GM19025 (cell line): ENCODE measurements at regions not wholly inside any gene's neighbourhood (a gene's known extent, or its start where the extent isn't known, plus 50 kb on each side); places are given as distances from the start of the nearest gene placed in this dataset.

Source experiments
- ATAC-seq: cut with Tn5 transposase; IDR thresholded peaks from one replicate; pipeline ENCODE4 v1.9.1; 2021; ENCODE audit warnings: mild to moderate bottlenecking, low read depth, moderate library complexity; ENCODE audit not compliant: unreplicated experiment

DNA sequence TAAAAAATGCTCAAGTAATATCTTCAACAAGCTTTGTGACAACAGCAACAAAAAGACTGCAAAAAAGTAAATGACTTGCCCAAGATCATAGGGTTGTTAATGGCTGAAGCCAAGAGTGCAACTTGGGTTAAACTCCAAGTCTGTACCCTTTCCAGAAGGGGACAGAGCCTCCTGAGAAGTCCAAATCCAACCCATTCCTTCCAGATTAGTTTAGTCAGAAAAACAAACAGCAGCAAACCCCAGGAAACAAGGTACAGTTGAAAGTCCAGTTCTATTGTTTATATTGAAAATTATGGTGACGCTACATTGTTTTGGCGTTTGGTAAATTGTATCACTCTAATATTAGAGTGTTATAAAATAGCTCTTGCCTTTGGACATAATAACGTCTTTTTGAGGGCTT is 239.9 kb downstream of the SPTSSA start:
- ATAC-seq = no peak

DNA sequence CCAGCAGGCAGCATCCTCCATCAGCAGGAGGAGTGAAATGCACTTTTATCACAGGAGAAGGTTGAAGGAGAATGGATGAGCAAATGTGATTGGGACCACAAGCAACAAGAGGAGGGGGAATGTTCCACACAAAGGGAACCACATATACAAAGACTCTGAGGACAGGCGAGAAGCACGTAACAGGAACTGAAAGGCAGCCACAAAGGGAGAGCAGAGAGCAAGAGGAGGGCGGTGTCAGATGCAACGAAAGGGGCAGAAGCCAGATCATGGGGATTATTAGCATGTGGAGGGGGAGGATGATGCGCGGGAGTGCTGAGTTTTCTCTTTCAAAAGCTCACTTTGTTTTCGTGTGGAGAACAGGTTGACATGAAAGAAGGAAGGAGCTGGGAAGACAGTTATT is 241.1 kb downstream of the SPTSSA start:
- ATAC-seq = peak; percentile 90

DNA sequence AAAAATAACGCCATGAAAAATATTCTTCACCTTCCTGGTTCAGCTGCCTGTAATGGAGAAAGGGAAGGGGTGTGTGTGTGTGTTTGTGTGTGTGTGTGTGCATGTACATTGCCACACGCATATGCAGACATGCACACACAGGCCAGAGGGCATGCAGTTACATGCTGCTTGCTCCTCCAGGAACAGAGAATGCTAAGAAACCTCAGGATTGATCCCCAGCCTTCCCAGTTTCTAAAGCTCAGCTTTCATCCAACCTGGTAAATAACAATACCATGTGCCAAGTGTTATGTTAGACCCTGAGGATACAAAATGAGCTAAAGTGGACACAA is 241.7 kb downstream of the SPTSSA start:
- ATAC-seq = no peak

GRCh38 chr14:34219661-34220377 is 242.2 kb downstream of the SPTSSA start:
- ATAC-seq = no peak

- ATAC-seq = no peak
These were observed 243.2 kb downstream of the SPTSSA start for GRCh38 chr14:34218881-34219280.

- no peak for ATAC-seq
These were observed 247.1 kb downstream of the SPTSSA start for GRCh38 chr14:34214961-34215360.

DNA sequence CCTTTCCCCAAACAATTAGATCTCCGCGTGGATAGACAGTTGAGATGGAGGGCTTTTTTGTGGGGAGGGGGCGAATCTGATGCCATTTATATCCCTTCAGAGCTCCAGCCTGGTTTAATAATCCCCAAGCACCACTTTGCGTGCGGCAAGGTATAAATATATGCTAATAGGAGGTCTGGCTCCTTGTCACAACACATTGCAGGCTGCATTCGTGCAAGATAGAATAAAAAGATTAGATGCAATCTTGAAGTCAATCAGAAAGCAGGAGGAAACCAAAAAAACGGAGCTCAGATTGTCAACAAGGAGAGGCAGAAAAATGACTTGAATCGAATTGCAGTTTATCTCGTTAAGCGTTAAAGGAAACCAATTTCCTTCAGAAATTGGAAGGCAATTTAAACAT is 248.7 kb downstream of the SPTSSA start:
- ATAC-seq = no peak

- no peak for ATAC-seq
These were observed 249.7 kb downstream of the SPTSSA start for GRCh38 chr14:34212172-34212929.

DNA sequence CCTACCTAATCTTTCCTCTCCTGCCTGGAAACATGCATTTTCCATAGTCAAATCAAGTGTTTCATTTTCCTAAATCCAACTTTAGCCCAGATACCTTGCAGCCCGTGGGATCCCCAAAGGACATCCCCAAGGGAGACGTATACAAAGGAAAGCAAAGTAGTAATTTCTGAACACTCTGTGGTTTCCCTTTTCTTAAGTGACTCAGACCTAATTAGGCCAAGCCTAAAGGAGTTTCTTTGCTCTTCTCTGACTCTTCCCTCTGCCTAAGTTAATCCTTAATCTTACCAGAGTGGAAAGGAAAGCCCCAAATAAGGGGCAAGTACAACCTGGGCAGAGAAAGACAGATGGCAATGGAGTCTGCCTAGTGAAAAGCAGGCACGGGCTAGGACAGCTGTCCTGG is 250.3 kb downstream of the SPTSSA start:
- peak; percentile 88 for ATAC-seq

GRCh38 chr14:34208532-34208931 is 253.5 kb downstream of the SPTSSA start:
- no peak for ATAC-seq

- no peak for ATAC-seq
These were observed 254.9 kb upstream of the EGLN3 start for GRCh38 chr14:34205799-34206198.

GRCh38 chr14:34204774-34205173 is 253.9 kb upstream of the EGLN3 start:
- ATAC-seq = no peak

DNA sequence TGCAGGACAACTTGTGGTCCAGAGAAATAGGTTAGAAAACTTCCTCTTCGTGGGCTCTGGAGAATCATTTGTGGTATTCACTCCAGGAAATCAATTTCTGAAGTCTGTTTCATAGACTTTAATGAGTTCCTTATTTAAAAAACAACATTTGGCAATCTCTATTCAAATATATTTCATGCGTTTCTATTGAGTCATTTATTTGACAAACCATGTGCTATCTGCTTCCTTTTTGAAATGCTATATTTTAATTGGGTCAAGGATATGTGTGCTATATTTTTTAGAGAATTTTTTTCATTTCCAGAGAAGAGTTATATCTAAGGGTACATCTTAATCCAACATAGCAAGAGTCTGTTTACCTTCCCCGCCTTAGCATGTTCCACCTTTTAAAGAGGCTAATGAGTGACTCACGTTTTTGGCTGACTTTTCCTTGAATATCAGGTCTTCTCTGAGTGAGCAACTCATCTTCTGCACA is 252.4 kb upstream of the EGLN3 start:
- ATAC-seq = no peak

DNA sequence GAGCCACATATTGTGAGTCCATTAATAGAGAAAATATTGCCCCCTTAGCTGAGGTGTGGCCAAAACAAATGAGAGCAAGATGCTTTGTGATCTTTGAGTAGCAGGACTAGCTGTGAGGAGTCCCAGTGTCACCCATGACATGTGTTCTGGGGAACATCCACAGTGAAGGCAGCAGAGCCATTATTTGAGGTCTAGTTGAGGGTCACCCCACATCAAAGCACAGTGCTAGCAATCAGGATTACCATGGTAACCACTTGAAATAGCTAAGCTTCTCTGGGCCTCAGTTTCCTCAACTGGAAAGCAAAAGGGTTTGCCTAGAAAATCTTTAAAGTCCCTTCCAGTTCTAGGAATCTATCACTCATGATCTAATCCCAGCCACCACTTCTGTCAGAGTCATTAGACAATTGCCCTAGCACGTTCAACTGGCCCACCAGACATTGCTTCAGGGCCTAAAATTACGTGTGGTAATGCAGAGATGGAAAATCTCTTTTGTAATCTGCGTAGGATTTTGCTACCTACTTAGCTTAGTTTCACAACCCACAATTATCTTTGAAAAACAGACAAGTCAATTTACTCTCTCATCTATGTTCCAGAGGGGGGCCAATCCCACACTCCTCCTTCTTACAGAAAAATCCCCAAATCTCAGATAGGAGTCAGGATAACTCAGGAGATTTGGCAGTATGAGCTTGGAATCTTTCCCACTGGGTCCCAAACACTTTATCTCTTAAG is 251.2 kb upstream of the EGLN3 start:
- no peak for ATAC-seq

DNA sequence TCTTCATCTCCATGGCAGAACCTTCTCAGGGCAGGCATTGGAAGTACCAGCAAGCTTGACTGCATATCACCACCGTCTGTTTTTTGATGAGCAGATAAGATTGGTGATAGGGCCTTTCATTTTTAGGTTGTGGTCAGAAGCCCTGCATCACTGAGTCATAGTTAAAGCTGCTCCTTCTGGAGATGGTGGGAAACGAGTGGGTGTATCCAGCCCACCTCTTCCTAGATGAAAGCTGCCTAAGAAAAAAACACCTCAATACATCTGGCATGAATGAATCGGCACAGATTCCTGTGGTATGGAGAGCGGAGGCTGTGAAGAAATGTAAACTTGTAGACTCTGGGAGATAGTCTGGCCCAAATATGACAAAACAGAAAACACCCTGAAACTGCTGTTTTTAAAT is 248.7 kb upstream of the EGLN3 start:
- ATAC-seq = no peak

DNA sequence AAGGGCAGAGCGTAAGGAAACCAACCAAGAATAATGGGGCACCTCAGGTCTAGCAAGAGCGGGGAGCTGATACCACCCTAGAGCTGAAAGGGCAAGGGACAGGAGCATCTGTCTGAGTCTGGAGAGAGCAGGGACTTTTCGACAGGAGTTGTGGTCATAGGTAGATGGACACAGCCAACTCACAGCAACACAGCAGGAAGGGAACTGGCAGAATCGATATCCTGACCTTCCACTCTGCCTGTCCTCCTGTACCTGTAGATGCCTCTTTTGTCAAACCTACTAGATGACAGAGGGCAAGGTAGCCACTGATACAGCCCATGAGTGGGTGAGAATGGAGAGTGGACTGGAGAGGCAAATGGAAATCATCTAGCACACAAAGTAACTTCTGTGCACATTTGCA is 247.2 kb upstream of the EGLN3 start:
- no peak for ATAC-seq

DNA sequence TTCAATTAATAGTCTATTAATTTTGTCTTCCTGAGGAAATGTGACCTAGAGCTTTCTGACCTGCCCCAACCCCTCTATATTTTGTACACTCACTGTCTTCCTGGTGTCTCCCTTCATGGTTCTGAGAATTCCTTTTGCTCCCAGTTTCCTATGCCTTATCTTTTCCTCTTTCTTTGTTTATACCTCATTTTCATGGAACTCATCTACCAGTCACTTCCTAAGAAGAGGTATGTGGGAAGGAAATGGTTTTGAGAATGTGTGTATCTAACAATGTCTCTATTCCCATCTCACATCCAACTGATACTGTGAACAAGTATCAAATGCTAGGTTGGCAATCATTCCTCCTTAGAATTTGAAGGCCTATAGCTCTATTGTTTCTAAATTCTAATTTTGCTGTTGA is 245.1 kb upstream of the EGLN3 start:
- ATAC-seq = no peak

DNA sequence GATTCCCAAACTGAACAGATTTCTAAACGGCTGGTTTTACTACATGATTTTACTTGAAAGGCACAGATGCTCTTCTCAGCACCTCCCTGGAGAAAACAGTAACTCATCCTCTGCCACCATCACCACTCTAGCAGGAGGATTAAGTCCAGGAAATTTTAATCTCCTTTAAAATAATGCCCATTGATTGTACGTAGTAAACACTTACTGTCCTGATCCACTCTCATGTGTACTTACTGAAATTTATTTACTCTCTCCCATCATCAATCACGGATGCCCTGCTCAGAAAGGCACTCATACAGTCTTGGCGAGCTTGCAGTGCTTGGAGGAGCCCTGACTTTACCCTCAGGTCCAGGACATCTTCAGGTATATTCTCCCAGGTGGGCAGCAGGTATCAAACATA is 239.8 kb upstream of the EGLN3 start:
- ATAC-seq = no peak

DNA sequence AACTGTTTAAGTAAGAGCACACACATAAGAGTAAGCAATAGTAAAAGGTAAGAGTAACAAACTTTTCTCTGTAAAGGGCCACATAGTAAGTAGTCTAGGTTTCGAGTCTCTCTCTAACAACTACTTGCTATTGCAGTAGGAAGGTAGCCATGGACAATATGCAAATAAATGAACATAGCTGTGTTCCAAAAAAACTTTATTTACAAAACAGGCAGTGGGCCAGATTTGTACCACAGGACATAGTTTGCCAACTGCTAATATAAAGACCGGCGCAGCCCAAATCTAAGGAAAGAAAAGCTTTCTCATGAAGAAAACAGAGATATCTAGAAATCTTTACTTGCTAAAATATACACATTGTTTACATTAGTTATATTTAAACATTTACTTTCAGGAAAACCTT is 239.0 kb upstream of the EGLN3 start:
- no peak for ATAC-seq

- no peak for ATAC-seq
These were observed 236.7 kb upstream of the EGLN3 start for GRCh38 chr14:34187519-34188044.

DNA sequence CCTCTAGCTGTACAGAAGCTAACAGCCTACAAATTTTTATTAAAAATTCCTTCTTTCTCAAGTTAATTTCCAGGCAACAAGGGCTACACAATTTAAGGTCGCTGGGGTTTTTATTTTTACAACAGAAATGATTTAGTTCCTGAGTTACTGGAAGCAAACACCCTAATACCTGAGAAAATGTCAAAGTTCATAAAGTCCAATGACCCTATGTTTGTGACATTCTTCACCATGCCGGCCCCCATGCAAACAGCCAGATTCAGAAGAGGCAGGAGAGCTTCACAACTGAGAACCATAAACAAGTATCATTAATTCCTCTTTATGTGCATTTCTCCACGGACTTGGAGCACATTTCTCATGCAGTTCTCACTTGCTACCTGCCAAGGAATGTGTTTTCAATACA is 236.2 kb upstream of the EGLN3 start:
- ATAC-seq = no peak
